GM19351 (cell line): ENCODE measurements at regions not wholly inside any gene's neighbourhood (a gene's known extent, or its start where the extent isn't known, plus 50 kb on each side); places are given as distances from the start of the nearest gene placed in this dataset.

ENCODE experiments used
- ATAC-seq: cut with Tn5 transposase; IDR thresholded peaks from one replicate; pipeline ENCODE4 v1.9.1; 2021; ENCODE audit warnings: mild to moderate bottlenecking, moderate library complexity; ENCODE audit not compliant: unreplicated experiment

- peak; percentile 60 for ATAC-seq
Measured at GRCh38 chr12:41897593-41897992, 247.1 kb downstream of the GXYLT1 start.

DNA sequence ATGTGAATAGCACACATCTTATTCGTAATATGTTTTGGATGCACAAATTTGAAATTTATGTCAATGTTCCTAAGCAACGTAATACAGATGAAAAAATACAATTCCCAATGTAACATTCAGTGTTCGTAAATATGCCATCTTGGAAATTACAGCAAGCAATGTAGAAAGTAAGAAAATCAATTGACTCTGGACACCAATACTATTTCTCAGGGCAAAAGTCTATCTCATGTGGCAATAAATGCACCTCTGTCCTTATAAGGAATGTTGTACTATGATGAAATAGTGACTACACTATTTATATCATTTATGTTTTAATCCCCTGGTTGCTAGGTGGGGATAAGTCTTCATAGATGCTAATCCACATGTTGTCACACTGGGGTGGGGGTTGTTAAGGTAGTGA, 251.2 kb downstream of the GXYLT1 start:
- ATAC-seq, result no peak

- ATAC-seq, result no peak
Measured at GRCh38 chr12:41892302-41892701, 252.4 kb downstream of the GXYLT1 start.

DNA sequence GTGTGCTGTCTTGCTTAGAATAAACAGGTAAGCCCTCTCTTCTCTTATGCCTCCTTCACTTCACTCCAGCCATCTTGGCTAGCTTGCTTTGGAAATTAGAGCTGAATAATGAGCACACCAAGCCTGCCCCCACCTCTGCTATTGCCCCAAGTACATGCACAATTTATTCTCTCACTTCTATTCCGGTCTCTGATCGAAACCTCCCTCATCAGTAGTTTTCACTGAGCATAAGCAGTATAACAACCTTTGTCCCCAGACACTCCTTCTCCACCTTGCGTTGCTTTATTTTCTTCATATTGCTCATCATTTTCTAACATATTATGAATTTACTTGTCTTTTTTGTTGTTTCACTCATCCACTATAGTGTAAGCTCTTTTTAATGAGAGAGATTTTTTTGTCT, 253.4 kb downstream of the GXYLT1 start:
- no peak for ATAC-seq

- no peak for ATAC-seq
Measured at GRCh38 chr12:41888285-41888684, 256.4 kb downstream of the GXYLT1 start.

DNA sequence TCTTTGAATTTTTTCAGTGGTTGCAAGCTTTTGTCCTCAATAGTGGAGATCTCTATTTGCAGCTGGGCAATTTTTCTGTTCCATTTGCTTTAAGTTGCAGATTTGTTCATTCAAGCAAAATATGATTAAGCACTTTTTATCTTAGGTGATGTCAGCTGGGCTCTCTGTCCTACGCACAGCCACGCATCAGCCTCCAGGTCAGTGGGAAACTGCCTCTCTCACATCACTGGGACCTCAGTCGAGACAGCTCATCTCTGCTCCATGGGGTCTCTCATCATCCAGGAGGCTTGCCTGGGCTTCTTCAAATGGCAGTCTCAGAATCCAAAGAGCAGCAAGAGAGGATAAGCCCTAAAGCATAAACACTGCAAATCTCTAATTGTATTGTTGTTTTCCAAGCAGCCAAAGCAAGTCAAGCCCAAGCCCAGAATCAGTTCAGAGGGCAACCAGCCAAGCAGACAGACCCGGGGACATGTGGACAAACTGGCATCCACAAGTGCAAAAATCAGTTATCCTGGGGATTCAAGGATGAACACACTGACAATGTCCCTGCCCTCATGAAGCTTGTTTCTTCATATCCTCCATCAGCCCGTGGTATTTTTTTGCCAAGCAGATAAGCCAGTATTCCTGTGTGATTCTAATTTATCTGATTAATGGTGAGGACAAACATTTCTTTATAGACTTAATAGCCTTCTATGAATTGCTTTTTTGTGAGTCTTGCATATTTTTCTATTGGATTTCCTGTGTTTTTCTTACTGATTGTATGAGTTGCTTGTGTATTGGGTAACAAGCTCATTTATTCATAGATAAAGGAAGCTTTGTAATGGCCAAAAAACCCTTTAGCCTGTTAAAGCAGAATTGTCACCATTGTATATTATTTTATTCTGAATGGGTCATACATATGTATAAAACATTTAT, 262.5 kb downstream of the GXYLT1 start:
- no peak for ATAC-seq

GRCh38 chr12:41869432-41869831, 275.2 kb downstream of the GXYLT1 start:
- ATAC-seq, result no peak

DNA sequence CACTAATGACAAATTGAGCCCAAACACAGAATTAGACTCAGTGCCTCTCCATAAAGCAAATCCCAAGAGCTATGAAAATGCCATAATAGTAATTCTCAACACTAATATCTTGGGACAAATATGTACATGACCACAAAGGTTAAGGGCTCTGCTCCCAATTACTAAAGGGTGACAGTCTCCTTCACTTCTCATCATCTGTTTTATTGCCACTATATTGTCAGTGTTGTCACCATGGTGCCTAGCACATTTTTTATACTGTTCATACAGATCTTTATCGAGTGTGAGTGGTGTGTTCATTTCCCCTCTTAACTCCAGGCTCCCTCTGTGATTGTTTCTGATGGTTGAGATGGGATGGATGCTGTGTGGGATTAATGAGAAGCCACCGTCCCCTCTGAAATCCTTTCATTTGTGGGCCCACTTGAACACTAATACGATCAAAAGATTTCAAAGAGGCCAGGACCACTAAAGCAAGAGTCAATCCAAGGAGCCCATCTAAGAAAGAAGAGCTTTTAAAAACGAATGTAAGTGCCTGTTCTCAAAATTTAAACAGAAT, 277.7 kb downstream of the GXYLT1 start:
- ATAC-seq, result no peak

- no peak for ATAC-seq
Measured at GRCh38 chr12:41856228-41856627, 288.4 kb downstream of the GXYLT1 start.

DNA sequence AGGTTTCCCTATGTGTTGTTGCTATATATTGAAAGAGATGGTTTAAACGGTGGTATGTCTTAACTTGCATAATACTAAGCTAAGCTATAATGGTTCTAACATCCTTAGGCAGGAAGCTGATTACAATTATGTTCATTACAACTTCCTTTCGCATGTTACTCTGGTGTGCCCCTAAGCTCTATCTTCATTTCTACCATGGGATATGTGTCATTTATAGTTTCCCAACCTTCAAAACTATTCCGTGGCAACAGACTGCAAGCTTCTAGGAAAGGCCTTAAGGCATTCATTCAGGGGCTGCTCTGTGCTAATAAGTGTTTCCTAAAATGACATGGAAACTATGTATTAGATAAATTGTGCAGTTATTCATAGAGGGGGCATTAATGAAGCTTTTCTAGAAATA, 294.6 kb downstream of the GXYLT1 start:
- ATAC-seq, result no peak

- no peak for ATAC-seq
Measured at GRCh38 chr12:41846718-41847117, 298.0 kb downstream of the GXYLT1 start.

- no peak for ATAC-seq
Measured at GRCh38 chr12:41836416-41836815, 308.3 kb downstream of the GXYLT1 start.

- no peak for ATAC-seq
Measured at GRCh38 chr12:41835556-41835955, 309.1 kb downstream of the GXYLT1 start.

DNA sequence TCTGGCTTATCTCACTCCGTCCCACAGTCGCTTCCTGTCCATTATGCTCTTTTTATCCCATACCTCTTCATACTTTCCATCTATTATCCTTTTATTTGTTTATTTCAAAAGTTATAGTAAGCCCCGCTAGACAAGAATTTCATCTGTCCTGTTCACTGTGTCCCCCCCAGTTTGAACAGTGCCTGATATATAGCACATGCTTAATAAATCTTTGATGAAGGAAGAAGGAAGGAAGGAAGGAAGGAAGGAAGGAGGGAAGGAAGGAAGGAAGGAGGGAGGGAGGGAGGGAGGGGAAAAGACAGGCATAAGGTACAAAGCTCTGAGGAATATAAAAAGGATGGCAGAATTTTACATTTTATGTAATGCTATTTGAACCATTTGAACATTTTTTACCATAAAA, 324.7 kb downstream of the GXYLT1 start:
- ATAC-seq, result no peak

- no peak for ATAC-seq
Measured at GRCh38 chr12:41804026-41804425, 340.6 kb downstream of the GXYLT1 start.

DNA sequence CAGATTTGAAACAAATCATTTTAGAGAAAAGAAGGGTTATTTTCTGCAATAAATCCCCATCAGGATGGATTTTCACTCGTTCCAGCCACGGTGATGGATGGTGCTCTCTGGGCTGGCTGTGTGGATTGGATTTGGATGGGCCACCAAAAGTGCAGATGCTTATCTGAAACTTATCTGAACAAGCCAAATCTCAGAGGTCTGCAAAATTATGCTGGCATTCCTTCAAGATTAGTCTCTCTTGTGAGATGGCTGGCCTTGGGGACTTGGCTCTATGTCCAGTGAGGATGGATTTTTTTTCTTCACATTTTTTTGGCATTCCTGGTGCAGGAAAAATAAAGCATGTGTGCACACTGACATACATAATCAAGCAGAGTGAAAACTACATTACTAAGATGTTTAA, 341.9 kb downstream of the GXYLT1 start:
- no peak for ATAC-seq

DNA sequence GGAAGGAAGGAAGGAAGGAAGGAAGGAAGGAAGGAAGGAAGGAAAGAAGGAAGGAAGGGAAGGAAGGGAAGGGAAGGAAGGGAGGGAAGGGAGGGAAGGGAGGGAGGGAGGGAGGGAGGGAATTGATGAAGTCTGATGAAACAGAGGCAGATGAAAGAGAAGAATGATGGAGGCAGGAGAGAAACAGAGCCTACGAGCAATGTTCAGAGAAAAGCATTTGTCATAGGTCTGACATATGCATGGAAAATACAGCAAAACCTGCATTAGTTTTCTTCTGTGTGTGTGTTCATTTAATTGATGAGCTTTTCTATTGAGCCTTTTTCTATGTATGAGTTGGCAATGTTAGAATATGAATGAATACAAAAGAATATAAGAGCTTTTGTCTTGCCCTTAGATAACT, 343.4 kb downstream of the GXYLT1 start:
- no peak for ATAC-seq

- no peak for ATAC-seq
Measured at GRCh38 chr12:41799671-41800070, 345.0 kb downstream of the GXYLT1 start.

GRCh38 chr12:41795910-41796309, 348.8 kb downstream of the GXYLT1 start:
- no peak for ATAC-seq

GRCh38 chr12:41795051-41795600, 349.5 kb downstream of the GXYLT1 start:
- no peak for ATAC-seq

DNA sequence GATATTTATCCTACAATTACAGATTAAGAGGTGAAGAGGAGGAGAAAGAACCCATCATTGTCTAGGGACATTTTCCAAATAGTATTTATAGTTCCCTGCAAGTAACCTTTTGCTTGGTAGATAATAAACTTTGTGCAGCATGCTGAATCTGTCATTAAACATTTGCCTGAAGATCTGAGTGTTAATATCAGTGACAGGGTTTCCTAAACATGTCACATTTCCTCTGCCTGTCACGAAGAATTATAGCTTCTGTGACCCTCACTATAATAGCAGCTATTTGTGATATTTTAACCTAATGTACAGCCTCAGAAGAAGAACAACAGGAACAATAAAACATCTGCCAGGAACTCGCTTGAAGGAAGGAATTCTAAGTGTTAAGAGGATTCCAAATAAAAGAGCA, 350.3 kb downstream of the GXYLT1 start:
- ATAC-seq, result no peak

DNA sequence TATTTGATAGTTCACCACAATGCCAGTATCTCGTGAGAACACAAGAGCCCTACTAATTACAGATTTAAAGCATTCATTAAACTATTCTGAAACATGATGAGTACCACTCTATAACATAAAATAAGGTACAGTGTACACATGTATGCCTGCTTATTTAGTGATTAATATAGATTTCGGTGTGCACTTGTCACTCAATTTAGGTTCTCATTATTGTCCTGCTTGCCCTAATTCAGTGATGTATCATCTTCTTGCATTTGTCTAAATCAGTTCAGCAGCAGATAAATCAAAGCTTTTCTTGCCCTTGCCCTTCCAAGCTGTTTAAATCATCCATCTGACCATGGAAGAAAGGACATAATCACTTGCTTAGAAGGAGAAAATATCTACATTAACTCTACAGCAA, 359.7 kb downstream of the GXYLT1 start:
- no peak for ATAC-seq
